Body of pancreas (tissue), 4 donors: ENCODE measurements at regions not wholly inside any gene's neighbourhood (a gene's known extent, or its start where the extent isn't known, plus 50 kb on each side); places are given as distances from the start of the nearest gene placed in this dataset.

Experiments
- ATAC-seq: fragments of 150-250 bp; one replicate; pipeline ENCODE4 v1.9.1; 2016
- DNase-seq, 4 donors: peaks; one replicate each; pipeline ENCODE4 v3.0.0-alpha.2; 2019
- H3K27ac ChIP-seq, 4 donors: fragments of 200-600 bp; sonication (generic); 1 replicate in 3 of 4; 2 replicates in 1 of 4; pipeline versions ENCODE4 v1.5.1 to v1.6.1; 2016 to 2019; ENCODE audit warnings: mild to moderate bottlenecking in 1 of 4, mixed read lengths in 1 of 4, moderate library complexity in 1 of 4
- H3K27me3 ChIP-seq, 2 donors: fragments of 200-600 bp; sonication (generic); one replicate each; pipeline ENCODE4 v1.6.0; 2016; ENCODE audit warnings: mild to moderate bottlenecking in 1 of 2
- H3K36me3 ChIP-seq, 2 donors: fragments of 200-600 bp; sonication (generic); replicated peaks in 1 of 2; 2 replicates each; pipeline ENCODE4 v1.5.1; 2016; ENCODE audit warnings: low read depth in 2 of 2; ENCODE audit not compliant: insufficient read depth in 1 of 2
- H3K4me1 ChIP-seq: fragments of 200-600 bp; sonication (generic); one replicate; pipeline ENCODE4 v1.6.0; 2016
- H3K4me3 ChIP-seq, 2 donors: fragments of 200-600 bp; sonication (generic); 1 replicate in 1 of 2; 2 replicates in 1 of 2; pipeline ENCODE4 v1.5.1; 2016 to 2019
- H3K9me3 ChIP-seq, 3 donors: fragments of 200-600 bp; sonication (generic); 1 replicate in 2 of 3; 2 replicates in 1 of 3; pipeline ENCODE4 v1.5.1; 2016
- POLR2A ChIP-seq, 3 donors: fragments of 450-650 bp; IDR thresholded peaks; one replicate each; pipeline ENCODE4 v1.6.1; 2016; ENCODE audit warnings: antibody characterized with exemption in 3 of 3, mild to moderate bottlenecking in 2 of 3
- WGBS, 2 donors: methylation state at CpG; one replicate each; pipeline ENCODE4 v1.1.5; 2017; 5-methylcytosine and 5-hydroxymethylcytosine counted together
- intact Hi-C: fragments of 100-400 bp; cut with DNase I; formaldehyde crosslinking; loops from one replicate; pipeline ENCODE4 v1.15.1; 2023
- TF ChIP-seq, protein P1 (sequence below), 7 experiments: fragments of 450-650 bp in 4 of 7; fragments of 200-600 bp in 3 of 7; sonication (generic) in 3 of 7; IDR thresholded peaks; one replicate each; pipeline ENCODE4 v1.5.1; 2016 to 2019; ENCODE audit warnings: antibody characterized with exemption in 7 of 7

DNA sequence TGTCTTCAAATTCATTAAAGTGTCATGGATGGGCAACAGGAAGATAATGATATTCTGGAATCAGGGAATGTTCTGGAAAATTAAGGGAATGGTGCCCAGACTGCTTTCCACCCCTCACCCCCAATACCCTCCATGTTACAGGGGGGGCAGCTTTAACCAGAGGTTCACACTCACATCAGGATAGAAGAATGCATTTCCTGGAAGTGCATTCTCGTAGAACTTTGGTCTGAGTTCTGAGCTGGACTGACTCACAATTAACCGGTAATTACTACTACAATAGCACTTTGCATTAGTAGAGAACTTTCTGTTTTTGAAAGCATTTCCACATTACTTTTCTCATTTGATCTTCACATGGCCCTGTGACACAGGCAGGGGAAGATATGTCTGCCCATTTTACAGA, 52.5 kb upstream of the SHISA3 start:
- Histone ChIP-seq H3K27me3 (no peaks in the 10 kb centered on the region), H3K36me3 (no peaks in the 10 kb centered on the region), H3K27ac (no peak overlapping the region), H3K9me3 (no peaks in the 10 kb centered on the region), H3K4me1 (no peaks in the 10 kb centered on the region), H3K4me3 (no peak overlapping the region)
- 79 to 94% methylated on average over 2 of the region's 2 CpGs for WGBS, 2 donors
- intact Hi-C loops, result no loop called here
- no peak for DNase-seq
- ATAC-seq, result no peak
- no peak for TF ChIP-seq POLR2A (IDR thresholded peaks at IDR 0.05)
- TF ChIP-seq, protein P1, sequence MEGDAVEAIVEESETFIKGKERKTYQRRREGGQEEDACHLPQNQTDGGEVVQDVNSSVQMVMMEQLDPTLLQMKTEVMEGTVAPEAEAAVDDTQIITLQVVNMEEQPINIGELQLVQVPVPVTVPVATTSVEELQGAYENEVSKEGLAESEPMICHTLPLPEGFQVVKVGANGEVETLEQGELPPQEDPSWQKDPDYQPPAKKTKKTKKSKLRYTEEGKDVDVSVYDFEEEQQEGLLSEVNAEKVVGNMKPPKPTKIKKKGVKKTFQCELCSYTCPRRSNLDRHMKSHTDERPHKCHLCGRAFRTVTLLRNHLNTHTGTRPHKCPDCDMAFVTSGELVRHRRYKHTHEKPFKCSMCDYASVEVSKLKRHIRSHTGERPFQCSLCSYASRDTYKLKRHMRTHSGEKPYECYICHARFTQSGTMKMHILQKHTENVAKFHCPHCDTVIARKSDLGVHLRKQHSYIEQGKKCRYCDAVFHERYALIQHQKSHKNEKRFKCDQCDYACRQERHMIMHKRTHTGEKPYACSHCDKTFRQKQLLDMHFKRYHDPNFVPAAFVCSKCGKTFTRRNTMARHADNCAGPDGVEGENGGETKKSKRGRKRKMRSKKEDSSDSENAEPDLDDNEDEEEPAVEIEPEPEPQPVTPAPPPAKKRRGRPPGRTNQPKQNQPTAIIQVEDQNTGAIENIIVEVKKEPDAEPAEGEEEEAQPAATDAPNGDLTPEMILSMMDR (IDR thresholded peaks at IDR 0.05), result no peak

DNA sequence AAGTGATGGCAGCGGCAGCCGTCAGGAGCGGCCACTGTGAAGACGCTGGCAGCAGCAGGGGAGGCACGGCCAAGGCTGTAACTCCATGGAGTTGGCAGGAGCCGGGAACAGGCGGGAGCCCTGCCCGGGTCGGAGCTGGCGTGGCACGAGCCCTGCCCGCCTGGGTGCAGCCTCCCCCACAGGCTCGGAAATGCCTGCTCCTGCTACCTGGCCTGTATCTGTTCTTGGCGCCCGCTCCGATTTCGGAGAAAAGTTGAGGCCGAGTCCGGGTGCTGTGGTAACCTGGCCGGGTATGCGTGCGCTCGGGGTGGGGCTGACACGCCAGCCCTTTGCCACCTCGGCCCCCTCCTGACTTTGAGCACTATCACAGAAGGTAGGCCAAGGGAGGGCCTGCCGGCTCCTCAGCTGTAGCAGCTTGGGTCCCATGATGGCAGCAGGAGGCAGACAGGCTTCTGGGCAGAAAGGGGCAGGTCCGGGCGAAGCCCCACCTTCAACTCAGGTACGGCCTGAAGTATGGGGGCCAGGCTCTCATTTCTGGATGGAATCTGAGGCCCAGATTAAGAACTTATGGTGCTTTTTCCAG, 51.2 kb upstream of the SHISA3 start:
- no peak overlapping the region for H3K27ac ChIP-seq
- no peak overlapping the region for H3K4me3 ChIP-seq
- no peak for DNase-seq
- no peaks in the 10 kb centered on the region for H3K36me3 ChIP-seq
- no peaks in the 10 kb centered on the region for H3K9me3 ChIP-seq
- no peaks in the 10 kb centered on the region for H3K4me1 ChIP-seq
- intact Hi-C loops, result no loop called here
- no peak for TF ChIP-seq POLR2A (IDR thresholded peaks at IDR 0.05)
- 88 to 91% methylated on average over 26 to 29 of the region's 29 CpGs for WGBS, 2 donors
- no peaks in the 10 kb centered on the region for H3K27me3 ChIP-seq
- ATAC-seq, result no peak

DNA sequence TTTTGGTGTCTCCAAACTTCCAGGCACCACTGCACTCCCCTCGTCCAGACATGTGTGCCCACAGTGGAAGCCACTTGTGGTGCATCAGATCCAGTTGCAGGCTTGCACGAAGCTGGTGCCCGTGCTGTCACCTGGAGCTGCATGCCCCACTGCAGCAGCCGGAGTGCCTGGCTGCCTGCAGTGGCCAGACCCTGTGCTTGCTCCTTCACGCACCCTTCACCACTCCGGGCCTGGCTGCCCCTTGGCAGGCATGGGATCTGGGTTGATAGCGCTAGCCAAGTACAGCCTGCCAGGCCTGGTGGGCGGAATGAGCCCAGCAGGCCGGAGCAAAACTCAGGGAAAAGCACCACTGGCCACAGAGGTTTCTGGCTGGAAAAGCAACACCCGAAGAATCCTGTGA, 50.2 kb upstream of the SHISA3 start:
- no peak for TF ChIP-seq POLR2A (IDR thresholded peaks at IDR 0.05)
- TF ChIP-seq, protein P1 (IDR thresholded peaks at IDR 0.05), result no peak
- WGBS, 2 donors, result 93 to 98% methylated on average over 8 to 10 of the region's 10 CpGs
- Histone ChIP-seq H3K27ac (no peak overlapping the region), H3K9me3 (no peaks in the 10 kb centered on the region), H3K36me3 (no peaks in the 10 kb centered on the region), H3K4me3 (no peak overlapping the region), H3K4me1 (no peaks in the 10 kb centered on the region), H3K27me3 (no peaks in the 10 kb centered on the region)
- DNase-seq (no peak), ATAC-seq (no peak)
- intact Hi-C loops, result no loop called here
